ENCODE measurements at regions not wholly inside any gene's neighbourhood (a gene's known extent, or its start where the extent isn't known, plus 50 kb on each side); places are given as distances from the start of the nearest gene placed in this dataset.
"Not testable (repeated sequence)": the region's sequence is repeated elsewhere in the genome, so short reads cannot be mapped to it uniquely, and the experiment has no call there.

DNA sequence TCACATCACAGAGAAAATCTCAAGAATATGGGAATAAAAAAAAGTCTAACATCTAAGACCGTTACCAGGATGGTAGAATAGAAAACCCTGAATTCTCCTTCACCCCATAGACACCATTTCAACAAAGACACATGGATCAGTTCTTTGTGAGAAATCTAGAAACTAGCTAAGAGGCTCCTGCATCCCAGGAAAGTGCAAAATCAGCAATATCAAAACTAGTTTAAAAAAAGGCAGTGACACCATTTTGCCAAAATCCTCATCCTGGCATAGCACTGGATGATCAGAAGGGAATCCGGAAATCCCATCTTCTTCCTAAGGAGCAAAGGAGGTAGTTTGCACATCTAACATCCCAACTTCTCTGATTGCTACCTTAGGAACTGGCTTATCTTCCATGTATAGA lies 88.9 kb upstream of the MAGEE2 start:
- H3K4me3 ChIP-seq (ENCODE audit: low read length) = no peak overlapping the region
- H3K36me3 ChIP-seq (ENCODE audit: control insufficient read depth, insufficient read depth, low read length) = no peaks in the 10 kb centered on the region
- no peak for DNase-seq
- no peaks in the 10 kb centered on the region for H3K4me1 ChIP-seq (ENCODE audit: control insufficient read depth, insufficient read depth, low read length)
- peaks cover 4% of the 10 kb centered on the region for H3K9me3 ChIP-seq (replicated peaks; ENCODE audit: control insufficient read depth, low read depth, low read length)
- no CpG with 5 or more reads among the region's 2 CpGs for WGBS (ENCODE audit: insufficient coverage)
- H3K27me3 ChIP-seq (ENCODE audit: control insufficient read depth, insufficient read depth, low read length) = peaks cover 12% of the 10 kb centered on the region
- no peak overlapping the region for H3K27ac ChIP-seq (ENCODE audit: low read length)

DNA sequence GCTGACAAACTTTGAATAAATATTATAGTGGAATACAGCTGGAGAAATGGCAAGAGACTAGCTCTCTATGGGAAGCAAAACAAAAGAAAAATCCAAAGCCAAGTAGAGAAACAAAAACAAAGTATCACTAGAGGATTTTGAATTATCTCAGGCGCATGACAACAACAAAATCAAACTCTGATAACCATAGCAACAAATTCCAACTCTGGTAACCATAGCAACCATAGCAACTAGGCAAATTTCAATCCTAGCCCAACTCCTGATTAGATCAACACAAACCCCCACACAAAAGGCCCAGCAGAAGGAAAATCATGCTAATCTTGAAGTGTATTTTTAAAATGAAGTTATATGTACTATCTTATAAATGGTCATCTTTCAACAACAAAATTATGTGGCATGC lies 98.4 kb upstream of the MAGEE2 start:
- H3K27me3 ChIP-seq (ENCODE audit: control insufficient read depth, insufficient read depth, low read length) = peaks cover 13% of the 10 kb centered on the region
- H3K9me3 ChIP-seq (replicated peaks; ENCODE audit: control insufficient read depth, low read depth, low read length) = no peaks in the 10 kb centered on the region
- H3K4me3 ChIP-seq (ENCODE audit: low read length) = no peak overlapping the region
- peak; percentile 60 for DNase-seq
- no peaks in the 10 kb centered on the region for H3K4me1 ChIP-seq (ENCODE audit: control insufficient read depth, insufficient read depth, low read length)
- H3K27ac ChIP-seq (ENCODE audit: low read length) = no peak overlapping the region
- 20% methylated on average over 1 of the region's 1 CpG for WGBS (ENCODE audit: insufficient coverage)
- no peaks in the 10 kb centered on the region for H3K36me3 ChIP-seq (ENCODE audit: control insufficient read depth, insufficient read depth, low read length)

DNA sequence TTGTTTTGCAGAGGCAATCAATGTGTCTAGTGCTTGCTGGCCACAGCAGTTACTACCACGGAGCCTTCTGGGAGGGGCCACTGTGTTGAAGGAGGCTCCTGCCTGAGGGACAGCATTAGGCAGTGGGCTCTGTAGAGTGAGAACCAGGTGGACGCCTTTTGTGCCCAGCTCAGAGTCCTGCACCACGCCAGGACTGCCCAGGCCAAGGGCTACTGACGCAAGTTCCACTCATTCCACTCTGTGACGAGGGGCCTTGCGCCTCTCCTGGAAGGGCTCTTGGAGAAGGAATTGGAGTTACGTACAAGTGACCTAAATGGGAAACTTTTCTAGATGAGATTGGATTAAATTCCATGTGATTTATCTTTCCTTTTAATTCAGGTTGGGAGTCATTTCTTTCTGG lies 102.8 kb upstream of the MAGEE2 start:
- H3K4me1 ChIP-seq (ENCODE audit: control insufficient read depth, insufficient read depth, low read length) = no peaks in the 10 kb centered on the region
- no peaks in the 10 kb centered on the region for H3K9me3 ChIP-seq (replicated peaks; ENCODE audit: control insufficient read depth, low read depth, low read length)
- no peak overlapping the region for H3K4me3 ChIP-seq (ENCODE audit: low read length)
- 46% methylated on average over 6 of the region's 7 CpGs for WGBS (ENCODE audit: insufficient coverage)
- H3K36me3 ChIP-seq (ENCODE audit: control insufficient read depth, insufficient read depth, low read length) = no peaks in the 10 kb centered on the region
- no peak overlapping the region for H3K27ac ChIP-seq (ENCODE audit: low read length)
- DNase-seq = no peak
- peaks cover 3% of the 10 kb centered on the region for H3K27me3 ChIP-seq (ENCODE audit: control insufficient read depth, insufficient read depth, low read length)

DNA sequence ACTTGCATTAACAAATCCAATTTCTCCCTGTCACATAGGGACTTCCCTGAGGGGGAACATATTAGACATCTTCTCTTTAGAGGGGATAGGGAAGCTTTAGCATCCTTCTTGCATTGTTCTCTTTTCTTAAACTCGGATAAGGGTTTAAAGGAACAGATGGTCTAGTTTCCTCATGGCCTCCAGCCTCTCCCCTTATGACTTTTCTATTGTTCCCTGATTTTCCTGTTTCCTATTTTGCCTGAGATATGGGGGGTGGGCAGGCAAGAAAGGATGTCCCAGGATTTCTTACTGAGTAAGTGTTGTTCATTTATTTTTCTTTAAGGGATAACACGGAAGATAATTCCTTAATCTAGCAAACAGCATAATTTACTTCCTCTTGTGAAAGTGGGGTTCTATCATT lies 107.7 kb upstream of the MAGEE2 start:
- Histone ChIP-seq H3K4me3 (ENCODE audit: low read length) (no peak overlapping the region), H3K27ac (ENCODE audit: low read length) (no peak overlapping the region), H3K27me3 (ENCODE audit: control insufficient read depth, insufficient read depth, low read length) (peaks cover 7% of the 10 kb centered on the region), H3K9me3 (replicated peaks; ENCODE audit: control insufficient read depth, low read depth, low read length) (no peaks in the 10 kb centered on the region), H3K4me1 (ENCODE audit: control insufficient read depth, insufficient read depth, low read length) (no peaks in the 10 kb centered on the region), H3K36me3 (ENCODE audit: control insufficient read depth, insufficient read depth, low read length) (no peaks in the 10 kb centered on the region)
- WGBS (ENCODE audit: insufficient coverage) = no CpG with 5 or more reads among the region's 2 CpGs
- no peak for DNase-seq

DNA sequence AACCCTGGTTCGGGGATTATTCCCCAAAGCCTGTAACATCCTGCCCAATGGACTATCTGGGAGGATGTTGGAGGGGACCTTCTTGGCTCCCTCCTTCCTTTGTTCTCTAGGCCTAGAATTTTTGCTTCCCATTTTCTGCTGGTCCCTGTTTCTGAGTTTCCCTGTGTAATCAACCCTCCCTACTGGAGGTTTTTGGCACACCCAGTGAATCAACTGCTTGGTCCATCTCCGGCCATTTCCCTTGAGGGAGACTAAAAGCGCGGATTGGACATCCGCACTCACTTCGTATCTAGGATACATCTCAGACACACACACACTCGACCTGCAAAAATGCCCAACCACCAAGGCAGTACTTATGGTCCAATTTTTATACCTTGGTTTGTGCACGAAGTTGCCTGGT lies 108.2 kb upstream of the MAGEE2 start:
- WGBS (ENCODE audit: insufficient coverage) = 62% methylated on average over 6 of the region's 8 CpGs

DNA sequence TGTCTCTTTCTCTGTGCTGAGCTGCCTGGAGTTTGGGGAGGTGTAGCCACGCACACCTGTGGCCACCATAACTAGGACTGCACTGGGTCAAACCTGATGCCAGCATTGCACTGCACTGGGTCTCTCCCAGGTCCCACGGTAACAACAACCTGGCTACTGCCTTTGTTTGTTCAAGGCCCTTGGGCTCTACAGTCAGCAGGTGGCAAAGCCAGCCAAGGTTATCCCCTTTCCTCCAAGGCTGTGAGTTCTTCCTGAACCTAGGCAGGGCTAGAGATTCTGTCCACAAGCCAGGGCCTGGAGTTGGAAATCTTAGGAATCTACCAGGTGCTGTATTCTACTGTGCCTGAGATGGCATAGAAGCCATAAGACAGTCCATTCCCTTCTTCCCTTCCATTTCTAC lies 126.7 kb upstream of the MAGEE2 start:
- no peak overlapping the region for H3K27ac ChIP-seq (ENCODE audit: low read length)
- H3K4me3 ChIP-seq (ENCODE audit: low read length) = no peak overlapping the region
- H3K36me3 ChIP-seq (ENCODE audit: control insufficient read depth, insufficient read depth, low read length) = no peaks in the 10 kb centered on the region
- no peak for DNase-seq
- H3K4me1 ChIP-seq (ENCODE audit: control insufficient read depth, insufficient read depth, low read length) = no peaks in the 10 kb centered on the region
- H3K27me3 ChIP-seq (ENCODE audit: control insufficient read depth, insufficient read depth, low read length) = peaks cover 8% of the 10 kb centered on the region
- 40% methylated on average over 1 of the region's 2 CpGs for WGBS (ENCODE audit: insufficient coverage)
- peaks cover 5% of the 10 kb centered on the region for H3K9me3 ChIP-seq (replicated peaks; ENCODE audit: control insufficient read depth, low read depth, low read length)

More for the DNA sequence above, 108.2 kb upstream of the MAGEE2 start:
- DNase-seq = no peak
- Histone ChIP-seq H3K27ac (ENCODE audit: low read length) (no peak overlapping the region), H3K27me3 (ENCODE audit: control insufficient read depth, insufficient read depth, low read length) (peaks cover 5% of the 10 kb centered on the region), H3K36me3 (ENCODE audit: control insufficient read depth, insufficient read depth, low read length) (no peaks in the 10 kb centered on the region), H3K4me3 (ENCODE audit: low read length) (no peak overlapping the region), H3K4me1 (ENCODE audit: control insufficient read depth, insufficient read depth, low read length) (no peaks in the 10 kb centered on the region), H3K9me3 (replicated peaks; ENCODE audit: control insufficient read depth, low read depth, low read length) (no peaks in the 10 kb centered on the region)

DNA sequence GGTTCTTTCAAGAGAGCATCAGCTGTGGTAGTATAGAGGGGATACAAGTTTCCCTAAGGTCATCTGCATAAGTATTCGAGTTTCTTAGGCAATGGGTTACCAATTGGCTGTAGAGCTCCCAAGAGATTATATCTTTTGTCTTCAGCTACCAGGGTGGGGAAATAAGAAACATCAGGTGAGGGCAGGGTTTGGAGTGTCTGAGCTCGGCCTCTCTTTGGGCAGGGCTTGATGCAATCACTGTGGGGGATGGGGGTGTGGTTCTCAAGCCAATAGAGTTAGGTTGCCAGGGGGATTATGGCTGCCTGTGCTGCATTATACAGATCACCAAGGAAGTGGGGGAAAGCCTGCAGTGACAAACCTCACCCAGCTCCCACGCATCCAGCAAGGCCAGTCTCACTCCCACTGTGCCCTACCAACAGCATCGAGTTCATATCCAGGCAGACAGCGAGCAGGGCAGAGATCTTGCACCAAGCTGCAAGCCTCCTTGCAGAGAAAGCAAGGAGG lies 172.1 kb upstream of the MAGEE2 start:
- no peaks in the 10 kb centered on the region for H3K4me1 ChIP-seq (ENCODE audit: control insufficient read depth, insufficient read depth, low read length)
- 49% methylated on average over 5 of the region's 5 CpGs for WGBS (ENCODE audit: insufficient coverage)

DNA sequence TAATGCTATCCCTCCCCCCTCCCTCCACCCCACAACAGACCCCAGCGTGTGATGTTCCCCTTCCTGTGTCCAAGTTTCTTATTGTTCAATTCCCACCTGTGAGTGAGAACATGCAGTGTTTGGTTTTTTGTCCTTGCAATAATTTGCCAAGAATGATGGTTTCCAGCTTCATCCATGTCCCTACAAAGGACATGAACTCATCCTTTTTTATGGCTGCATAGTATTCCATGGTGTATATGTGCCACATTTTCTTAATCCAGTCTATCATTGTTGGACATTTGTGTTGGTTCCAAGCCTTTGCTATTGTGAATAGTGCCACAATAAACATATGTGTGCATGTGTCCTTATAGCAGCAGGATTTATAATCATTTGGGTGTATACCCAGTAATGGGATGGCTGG lies 176.3 kb upstream of the MAGEE2 start:
- H3K27ac ChIP-seq (ENCODE audit: low read length); H3K4me3 ChIP-seq (ENCODE audit: low read length); H3K9me3 ChIP-seq (replicated peaks; ENCODE audit: control insufficient read depth, low read depth, low read length); H3K4me1 ChIP-seq (ENCODE audit: control insufficient read depth, insufficient read depth, low read length); H3K36me3 ChIP-seq (ENCODE audit: control insufficient read depth, insufficient read depth, low read length); DNase-seq: not testable (repeated sequence)
- peaks cover 11% of the 10 kb centered on the region for H3K27me3 ChIP-seq (ENCODE audit: control insufficient read depth, insufficient read depth, low read length)
- WGBS (ENCODE audit: insufficient coverage) = no CpG with 5 or more reads among the region's 1 CpG

More for the DNA sequence above, 172.1 kb upstream of the MAGEE2 start:
- no peak overlapping the region for H3K27ac ChIP-seq (ENCODE audit: low read length)
- no peaks in the 10 kb centered on the region for H3K36me3 ChIP-seq (ENCODE audit: control insufficient read depth, insufficient read depth, low read length)
- peaks cover 9% of the 10 kb centered on the region for H3K9me3 ChIP-seq (replicated peaks; ENCODE audit: control insufficient read depth, low read depth, low read length)
- no peak overlapping the region for H3K4me3 ChIP-seq (ENCODE audit: low read length)
- no peak for DNase-seq
- no peaks in the 10 kb centered on the region for H3K27me3 ChIP-seq (ENCODE audit: control insufficient read depth, insufficient read depth, low read length)

DNA sequence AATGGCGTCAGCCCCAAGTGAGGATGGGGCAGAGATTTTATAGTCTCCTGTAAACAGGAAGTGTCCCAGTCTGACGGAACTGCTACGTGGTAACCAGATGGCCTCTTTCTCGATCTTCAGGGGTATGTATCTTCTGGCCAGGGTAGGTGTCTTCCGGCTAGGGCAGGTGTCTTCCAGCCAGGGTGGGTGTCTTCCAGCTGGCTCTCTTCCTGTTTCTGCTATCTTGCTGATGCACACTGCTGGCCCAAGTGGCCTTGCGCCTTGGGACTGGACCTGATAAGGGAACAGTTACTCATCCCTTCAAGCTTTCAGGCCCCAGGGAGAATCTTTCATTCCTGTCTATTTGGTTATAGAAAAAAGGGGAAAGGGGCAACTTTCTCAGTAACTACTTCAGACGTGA lies 178.7 kb upstream of the MAGEE2 start:
- Histone ChIP-seq H3K36me3 (ENCODE audit: control insufficient read depth, insufficient read depth, low read length) (no peaks in the 10 kb centered on the region), H3K27me3 (ENCODE audit: control insufficient read depth, insufficient read depth, low read length) (peaks cover 15% of the 10 kb centered on the region), H3K9me3 (replicated peaks; ENCODE audit: control insufficient read depth, low read depth, low read length) (peaks cover 4% of the 10 kb centered on the region), H3K4me3 (ENCODE audit: low read length) (no peak overlapping the region), H3K27ac (ENCODE audit: low read length) (no peak overlapping the region), H3K4me1 (ENCODE audit: control insufficient read depth, insufficient read depth, low read length) (no peaks in the 10 kb centered on the region)
- DNase-seq = no peak
- 62% methylated on average over 6 of the region's 7 CpGs for WGBS (ENCODE audit: insufficient coverage)

DNA sequence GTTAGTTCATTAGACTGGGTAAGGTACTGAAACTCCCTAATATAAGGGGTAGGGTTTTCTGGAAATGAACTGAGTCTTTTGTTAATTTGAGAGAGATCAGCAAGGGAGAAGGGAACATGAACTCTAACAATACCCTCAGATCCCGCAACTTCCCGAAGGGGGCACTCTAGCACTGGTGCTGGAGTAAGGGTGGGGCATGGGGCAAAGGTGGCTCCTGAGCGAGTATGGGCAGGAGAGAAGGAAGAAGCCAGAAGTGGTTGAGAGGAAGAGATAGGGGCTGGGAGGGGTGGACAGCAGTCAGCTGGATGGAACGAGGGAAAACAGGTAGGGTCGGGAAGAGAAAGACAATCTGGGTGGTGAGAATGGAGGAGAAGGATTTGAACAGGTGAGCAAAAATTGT lies 183.2 kb upstream of the MAGEE2 start:
- DNase-seq = no peak
- H3K27me3 ChIP-seq (ENCODE audit: control insufficient read depth, insufficient read depth, low read length) = peaks cover 13% of the 10 kb centered on the region
- 50% methylated on average over 3 of the region's 5 CpGs for WGBS (ENCODE audit: insufficient coverage)
- no peak overlapping the region for H3K27ac ChIP-seq (ENCODE audit: low read length)
- no peak overlapping the region for H3K4me3 ChIP-seq (ENCODE audit: low read length)
- H3K9me3 ChIP-seq (replicated peaks; ENCODE audit: control insufficient read depth, low read depth, low read length) = peaks cover 7% of the 10 kb centered on the region
- H3K4me1 ChIP-seq (ENCODE audit: control insufficient read depth, insufficient read depth, low read length) = no peaks in the 10 kb centered on the region
- no peaks in the 10 kb centered on the region for H3K36me3 ChIP-seq (ENCODE audit: control insufficient read depth, insufficient read depth, low read length)

DNA sequence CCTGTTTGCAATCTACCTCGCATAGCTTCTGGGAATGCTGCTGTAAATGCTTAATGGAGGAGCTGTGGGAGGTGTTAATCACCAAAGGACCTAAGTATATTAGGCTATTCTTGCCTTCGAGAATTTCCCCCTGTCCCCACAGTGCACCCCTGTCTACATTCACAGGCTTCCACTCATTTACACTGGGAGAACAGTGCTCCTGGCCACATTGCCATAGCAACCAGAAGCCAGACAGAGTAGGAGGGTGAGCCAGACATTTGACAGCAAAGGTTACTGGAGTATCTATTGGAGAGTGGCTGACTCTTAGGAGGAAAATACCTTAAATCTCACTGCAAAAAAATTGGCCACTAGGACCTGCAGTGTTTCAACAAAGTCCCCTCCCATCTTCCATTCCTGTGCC lies 185.9 kb upstream of the PBDC1 start:
- no peak for DNase-seq
- peaks cover 14% of the 10 kb centered on the region for H3K27me3 ChIP-seq (ENCODE audit: control insufficient read depth, insufficient read depth, low read length)
- H3K4me1 ChIP-seq (ENCODE audit: control insufficient read depth, insufficient read depth, low read length) = no peaks in the 10 kb centered on the region
- no CpG with 5 or more reads among the region's 2 CpGs for WGBS (ENCODE audit: insufficient coverage)
- H3K27ac ChIP-seq (ENCODE audit: low read length) = no peak overlapping the region
- no peaks in the 10 kb centered on the region for H3K9me3 ChIP-seq (replicated peaks; ENCODE audit: control insufficient read depth, low read depth, low read length)
- no peak overlapping the region for H3K4me3 ChIP-seq (ENCODE audit: low read length)
- no peaks in the 10 kb centered on the region for H3K36me3 ChIP-seq (ENCODE audit: control insufficient read depth, insufficient read depth, low read length)
